Stimulated activated CD8-positive, alpha-beta memory T cell treated with anti-CD3 and anti-CD28 coated beads, Interleukin-15, amount 100 ng/mL, for 48 hours (primary cell): ENCODE measurements at regions not wholly inside any gene's neighbourhood (a gene's known extent, or its start where the extent isn't known, plus 50 kb on each side); places are given as distances from the start of the nearest gene placed in this dataset.

Experiments used
- DNase-seq, 2 donors: peaks; one replicate each; pipeline ENCODE4 v3.0.0-alpha.2; 2020; ENCODE audit warnings: low read depth in 2 of 2

DNA sequence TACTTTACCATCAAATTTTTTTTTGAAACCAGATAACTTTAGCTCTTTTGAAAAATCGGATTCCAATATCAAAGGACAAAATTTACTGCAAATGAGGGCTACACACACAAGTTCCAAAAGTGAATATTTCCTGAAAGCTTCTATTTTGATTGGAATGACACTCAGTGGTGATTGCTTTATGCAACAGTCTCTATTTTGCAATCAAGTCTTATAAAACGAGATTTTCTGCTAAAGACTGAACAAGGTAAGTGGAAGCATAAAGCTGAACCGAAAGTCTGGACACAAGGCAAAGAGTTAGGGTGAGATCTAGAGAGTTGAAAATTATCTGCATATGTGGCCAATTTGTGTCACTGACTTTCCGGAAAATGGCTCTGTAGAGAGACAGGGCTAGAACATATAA lies 145.0 kb upstream of the OSR1 start:
- DNase-seq = no peak

DNA sequence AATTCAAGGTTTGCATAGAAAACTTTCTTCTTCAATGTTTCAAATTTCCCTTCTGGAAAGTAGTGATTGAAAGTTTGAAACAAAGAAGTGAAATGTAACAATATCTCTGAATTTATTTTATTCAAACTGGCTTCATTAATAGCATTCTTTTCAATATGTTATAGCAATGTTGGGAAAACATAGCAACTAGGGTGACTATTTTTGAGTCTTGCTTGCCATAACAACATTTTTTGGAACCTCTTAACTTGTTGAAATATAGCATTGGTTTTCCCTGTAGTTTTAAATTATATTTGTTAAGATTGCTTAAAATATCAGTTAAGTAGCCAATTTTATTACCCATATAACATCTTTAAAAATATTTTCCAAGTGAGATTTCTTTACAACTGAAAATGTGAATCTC lies 141.7 kb upstream of the OSR1 start:
- DNase-seq = no peak

DNA sequence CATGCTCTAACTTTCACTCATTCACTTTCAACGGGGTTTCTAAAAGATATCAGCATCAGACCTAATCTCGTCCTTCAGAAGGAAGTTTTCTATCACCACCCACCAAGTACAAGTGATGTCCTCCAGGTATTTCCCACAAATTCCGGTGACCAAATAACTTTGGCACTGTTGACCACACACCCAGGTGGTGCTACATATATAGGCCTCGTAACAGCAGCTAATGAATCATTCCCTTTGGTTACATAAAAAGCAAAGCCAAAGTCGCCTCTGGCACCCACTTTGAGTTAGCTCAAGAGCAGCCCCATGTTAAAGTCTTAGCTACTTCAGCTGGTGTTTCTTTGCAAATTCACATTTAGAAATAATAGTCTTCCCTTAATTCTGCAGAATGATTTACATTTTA lies 138.2 kb upstream of the OSR1 start:
- DNase-seq = no peak

DNA sequence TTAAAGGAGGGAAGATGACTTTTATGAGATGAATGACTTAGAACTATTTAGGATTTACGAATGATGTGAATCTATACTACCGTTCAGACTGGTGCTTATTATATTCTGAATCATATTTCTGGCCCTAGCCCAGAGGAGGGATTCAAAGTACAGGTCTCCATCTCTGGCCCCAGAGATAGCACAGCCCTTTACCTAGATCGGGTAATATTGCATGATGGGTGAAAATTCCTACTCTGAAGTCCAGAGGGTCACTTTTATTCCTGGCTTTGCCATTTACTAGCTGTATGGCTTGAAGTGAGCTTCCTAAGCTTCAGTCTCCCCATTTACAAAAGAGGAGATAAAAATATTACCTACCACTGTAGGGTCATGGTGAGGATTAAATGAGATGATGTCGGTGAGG lies 135.8 kb upstream of the OSR1 start:
- no peak for DNase-seq

DNA sequence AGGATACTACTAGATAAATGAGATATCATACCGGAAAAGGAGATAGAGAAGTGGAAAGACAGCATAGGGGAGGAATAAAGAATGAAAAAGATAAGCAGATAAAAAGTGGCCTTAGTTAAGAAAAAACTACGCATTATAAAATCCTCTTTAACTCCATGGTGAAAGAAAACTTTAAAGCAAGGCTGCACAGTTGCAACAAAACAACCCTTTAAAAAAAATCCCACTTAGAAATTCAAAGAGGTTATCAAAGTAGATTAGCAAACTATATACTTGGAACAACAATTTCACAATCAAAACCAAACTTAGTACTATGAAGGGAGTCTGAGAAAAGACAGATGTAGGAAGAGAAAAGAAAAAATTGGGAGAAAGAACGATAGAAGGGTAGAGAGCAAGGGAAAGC lies 133.4 kb upstream of the OSR1 start:
- no peak for DNase-seq

DNA sequence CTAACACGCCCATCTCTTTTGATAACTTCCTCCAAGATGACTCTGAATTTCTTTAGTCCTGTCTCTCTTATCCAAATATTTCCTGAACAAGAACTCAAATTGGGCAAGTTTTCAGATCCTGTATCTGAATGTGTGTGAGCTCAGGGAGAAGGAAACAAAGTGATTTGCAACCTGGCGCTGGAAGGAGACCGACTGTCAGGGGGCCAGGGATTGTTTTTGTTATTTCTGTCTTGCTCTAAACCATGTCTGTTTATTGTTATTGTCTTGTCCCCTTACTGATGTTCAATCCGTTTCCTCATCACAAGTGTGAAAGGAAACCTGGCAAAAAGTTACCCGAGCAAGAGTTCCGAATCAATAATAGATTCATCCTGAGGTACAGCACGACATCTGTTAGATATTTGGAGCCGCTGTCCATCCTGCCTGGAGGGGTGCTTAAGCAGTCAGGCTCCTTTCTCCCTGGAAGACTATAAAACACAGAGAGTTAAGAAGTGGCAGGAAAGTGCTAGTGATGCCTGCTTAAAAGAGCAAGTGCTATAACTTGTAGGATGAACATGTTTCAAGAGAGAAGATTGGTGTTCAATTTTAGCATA lies 132.5 kb upstream of the OSR1 start:
- no peak for DNase-seq

DNA sequence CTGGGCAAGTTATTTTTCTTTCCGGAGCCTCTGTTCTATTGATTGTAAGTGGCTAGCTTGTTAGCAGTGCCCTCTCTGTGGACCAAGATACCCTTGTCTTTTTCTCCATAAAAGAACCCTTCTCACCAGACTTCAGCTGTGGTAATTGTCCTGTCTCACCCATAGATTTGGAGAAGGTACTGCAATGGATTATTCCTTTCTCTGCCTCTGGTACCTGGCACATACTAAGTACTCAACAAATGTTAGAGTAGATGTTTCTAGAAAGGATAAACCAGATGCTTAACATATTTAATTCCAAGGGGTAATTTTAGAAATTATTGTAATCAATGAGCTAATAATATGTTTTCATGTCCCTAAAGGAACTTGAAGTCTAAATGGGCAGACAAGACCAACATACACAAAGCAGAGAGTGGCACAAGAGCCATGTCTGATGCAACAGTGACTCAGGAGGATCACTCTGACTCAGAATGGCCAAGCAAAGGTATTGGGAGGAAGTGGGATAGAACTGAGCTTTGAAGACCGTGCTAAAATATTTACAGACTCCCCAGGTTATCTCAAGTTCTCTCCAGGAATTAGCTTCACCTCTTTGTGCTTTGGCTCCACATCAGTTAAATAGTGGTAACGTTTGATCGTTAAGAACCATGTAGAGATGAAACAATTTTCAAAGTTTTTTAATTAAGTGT lies 129.7 kb upstream of the OSR1 start:
- peak; percentile 4 to 7 for DNase-seq

DNA sequence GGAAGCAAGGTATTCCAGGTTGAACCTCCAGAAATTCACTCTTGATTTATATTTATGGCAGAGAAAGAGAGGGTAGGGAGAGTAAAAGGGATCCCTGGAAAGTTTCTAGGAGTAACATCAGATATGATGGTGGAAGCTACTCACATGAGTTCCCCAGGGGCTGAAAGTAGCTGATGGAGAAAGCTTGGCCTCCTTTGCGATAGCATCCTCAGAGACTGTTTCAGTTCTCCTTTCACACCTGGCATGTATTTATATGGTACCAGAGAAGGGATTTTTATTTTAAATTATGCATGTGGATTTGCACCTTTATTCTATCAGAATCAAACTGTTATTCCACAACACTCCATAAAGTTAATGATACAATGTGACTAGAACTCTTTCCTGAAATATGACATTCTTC lies 126.3 kb upstream of the OSR1 start:
- DNase-seq = no peak

DNA sequence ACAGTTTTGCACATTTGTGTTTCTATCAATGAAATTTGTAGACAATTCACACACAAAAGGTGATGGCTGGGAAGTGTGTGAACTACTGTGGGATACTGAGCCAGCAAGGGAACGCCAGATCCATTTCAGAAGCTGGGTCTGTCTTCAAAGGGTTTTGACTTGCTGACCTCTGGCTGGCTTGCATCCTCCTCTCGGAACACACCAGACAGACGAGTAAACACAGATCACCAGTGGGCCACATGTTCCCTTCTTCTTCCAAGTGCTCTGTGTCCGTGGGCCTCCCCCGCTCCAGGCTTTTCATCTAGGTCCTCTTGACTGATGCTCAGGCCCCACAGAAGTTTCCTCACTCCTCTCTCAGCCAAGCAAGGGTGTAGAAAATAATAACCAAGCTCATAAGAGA lies 122.2 kb upstream of the OSR1 start:
- DNase-seq = no peak

DNA sequence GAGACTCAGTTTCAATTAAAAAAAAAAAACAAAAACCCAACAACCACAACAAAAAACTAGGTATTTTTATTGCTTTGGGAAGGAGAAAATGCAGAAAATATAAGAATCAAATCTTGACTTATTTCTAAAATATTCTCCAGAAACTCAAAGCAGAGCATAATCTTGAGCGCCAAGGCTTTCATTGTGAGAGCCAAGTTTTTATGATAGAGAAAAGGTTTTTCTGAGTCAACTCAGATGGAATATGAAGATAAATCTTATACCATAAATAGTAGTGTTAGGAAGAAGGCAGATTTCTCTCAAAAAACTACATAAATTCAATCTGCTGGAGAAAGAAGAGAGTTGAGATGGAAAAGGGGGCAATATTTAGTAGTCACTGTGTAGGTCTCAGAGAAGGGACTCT lies 121.2 kb upstream of the OSR1 start:
- no peak for DNase-seq

DNA sequence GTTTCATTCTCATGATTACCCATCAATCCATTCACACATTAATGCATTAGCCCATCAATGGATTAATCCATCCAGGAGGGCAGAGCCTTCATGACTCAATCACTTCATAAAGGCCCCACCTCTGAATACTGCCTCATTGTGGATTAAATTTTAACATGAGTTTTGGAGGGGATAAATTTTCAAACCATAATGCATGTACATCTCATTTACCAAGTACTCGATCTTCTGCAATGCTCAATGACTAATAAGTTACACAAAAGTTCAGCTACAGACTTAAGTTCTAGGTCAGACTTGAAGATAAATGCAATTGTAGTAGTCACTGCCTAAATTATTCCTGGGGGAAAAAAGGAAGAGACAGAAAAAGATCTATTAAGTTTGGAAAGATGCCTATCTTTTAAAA lies 120.0 kb upstream of the OSR1 start:
- no peak for DNase-seq

DNA sequence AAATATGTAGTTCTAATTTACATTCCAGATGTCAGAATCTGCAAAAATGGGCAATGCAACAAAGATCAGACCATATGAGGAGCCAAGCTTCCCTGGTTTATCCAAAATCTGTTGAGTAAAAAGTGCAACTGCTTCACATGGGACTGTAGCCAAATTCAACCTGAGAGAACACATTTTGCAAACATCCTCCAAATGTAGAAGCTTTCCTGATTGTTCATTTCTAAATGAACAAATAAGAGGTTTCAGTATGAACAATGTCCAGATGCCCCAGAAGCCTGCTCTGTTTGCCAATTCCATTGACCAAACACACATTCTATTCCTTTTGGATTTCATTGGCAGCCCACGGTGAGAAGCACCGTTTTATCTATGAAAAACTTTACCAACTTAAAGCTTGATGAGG lies 117.9 kb upstream of the OSR1 start:
- no peak for DNase-seq

DNA sequence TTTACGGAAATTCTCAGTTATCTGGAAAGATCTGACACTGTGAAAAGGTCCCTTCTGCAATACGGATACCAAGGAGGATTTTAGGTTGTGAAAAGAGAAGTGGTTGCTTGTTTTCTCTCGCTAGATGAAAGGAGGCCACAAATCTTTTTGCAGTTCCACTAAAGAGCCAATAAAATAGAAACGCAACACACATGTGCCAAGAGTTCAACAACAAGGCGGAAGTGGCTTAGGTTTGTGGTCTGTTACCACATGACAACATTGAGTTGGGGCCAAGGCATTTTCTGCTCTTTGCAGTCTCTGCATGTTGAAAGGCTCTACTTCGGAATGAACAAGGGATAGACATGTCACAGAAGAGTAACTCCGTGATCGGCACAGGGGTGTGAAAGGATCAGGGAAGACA lies 115.7 kb upstream of the OSR1 start:
- DNase-seq = peak; percentile 4 to 12

DNA sequence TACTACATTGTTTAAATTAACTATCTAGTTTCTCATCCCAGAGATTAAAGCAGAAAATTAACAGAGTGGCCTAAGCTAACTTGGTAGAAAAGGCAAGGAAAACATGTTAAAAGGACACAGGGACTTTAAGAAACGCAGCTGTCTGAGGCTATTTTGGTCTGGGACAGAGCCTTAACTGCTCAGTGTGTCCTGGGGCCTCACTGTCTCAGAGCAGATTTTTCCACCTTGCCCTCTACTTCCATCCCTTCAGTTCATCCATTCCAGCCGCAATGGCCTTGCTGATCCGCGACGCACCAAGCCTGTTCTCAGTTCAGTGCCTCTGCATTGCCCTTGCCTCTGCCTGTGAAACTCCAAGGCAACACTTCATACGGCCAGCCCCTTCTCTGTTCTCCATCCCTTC lies 114.9 kb upstream of the OSR1 start:
- no peak for DNase-seq

DNA sequence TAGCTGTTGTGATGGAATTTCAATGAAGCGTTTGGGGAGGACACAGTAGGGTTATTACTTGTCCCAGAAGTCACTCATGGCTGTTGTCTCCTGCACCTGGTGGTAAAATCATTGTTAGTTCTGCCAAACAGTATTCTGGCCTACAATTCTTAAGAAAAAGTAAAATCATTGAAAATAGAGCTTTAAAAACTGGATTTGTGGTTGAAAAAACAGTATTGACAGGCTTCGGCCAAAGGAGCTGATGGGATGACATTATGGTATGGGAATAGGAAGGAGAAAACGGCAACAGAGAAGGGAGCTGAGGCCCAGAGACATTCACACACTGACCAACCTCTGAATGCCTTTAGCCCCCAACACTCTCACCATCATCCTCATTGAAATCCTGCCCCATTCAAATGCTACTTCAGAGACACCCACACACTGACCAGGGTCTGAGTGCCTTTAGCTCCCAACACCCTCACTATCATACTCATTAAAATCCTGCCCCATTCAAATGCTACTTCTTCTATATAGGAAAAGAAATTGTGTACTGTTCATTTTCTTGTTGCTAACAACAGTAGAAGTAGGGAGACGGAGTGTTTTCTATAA lies 114.1 kb upstream of the OSR1 start:
- DNase-seq = no peak

DNA sequence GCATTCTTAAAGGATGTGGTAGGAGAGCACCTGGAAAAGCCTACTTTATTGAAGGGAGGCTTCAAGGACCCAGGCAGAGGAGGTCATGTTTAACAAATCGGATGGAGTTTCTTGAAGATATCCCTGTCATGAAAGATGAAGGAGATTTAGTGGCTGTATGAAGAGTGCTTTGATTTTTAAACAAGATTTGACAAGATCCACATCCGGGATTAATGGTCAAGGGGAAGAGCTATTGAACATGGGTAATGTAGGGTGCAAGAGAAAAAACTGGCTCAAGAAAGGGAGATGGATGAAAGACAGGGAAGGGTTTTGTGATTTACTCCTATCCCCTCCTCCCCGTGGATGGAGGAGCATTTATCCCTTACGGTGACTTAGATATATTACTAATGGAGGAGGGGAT lies 113.1 kb upstream of the OSR1 start:
- no peak for DNase-seq

DNA sequence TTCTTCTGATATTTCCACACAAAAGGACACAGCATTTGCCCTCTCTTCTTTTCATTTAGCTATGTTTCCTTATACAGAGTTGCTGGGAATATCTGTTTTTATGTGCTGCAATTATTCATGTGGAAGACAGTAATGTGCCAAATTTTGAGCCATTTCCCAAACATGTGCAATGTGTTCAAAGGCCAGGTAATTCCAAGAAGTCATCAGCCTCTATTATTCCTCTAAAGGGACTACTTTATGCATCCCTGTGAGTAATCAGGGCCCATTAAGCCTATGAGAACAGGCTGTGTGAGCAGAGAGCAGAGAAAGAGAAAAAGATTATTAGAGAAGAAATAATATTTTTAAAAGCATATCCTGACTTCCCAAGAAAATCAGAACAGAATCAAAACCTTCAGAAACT lies 107.6 kb upstream of the OSR1 start:
- no peak for DNase-seq

DNA sequence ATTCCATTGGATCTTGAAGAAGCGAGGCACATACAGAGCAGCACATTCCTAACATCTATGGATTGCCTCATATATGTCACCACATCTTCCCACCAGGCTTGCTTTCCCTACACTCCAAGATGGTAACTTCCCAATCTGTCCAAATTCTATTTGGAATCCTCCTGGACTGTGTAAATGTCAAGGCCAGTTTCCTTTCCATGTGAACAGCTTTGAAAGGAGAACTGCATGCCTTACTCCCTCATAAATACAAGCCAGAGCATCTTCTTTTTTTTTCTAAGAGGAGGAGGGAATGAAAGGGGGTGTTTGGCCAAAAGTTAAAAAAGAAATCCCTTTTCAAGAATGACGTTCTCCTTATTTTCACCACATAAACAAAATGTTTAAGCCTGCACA lies 103.8 kb upstream of the OSR1 start:
- DNase-seq = no peak

DNA sequence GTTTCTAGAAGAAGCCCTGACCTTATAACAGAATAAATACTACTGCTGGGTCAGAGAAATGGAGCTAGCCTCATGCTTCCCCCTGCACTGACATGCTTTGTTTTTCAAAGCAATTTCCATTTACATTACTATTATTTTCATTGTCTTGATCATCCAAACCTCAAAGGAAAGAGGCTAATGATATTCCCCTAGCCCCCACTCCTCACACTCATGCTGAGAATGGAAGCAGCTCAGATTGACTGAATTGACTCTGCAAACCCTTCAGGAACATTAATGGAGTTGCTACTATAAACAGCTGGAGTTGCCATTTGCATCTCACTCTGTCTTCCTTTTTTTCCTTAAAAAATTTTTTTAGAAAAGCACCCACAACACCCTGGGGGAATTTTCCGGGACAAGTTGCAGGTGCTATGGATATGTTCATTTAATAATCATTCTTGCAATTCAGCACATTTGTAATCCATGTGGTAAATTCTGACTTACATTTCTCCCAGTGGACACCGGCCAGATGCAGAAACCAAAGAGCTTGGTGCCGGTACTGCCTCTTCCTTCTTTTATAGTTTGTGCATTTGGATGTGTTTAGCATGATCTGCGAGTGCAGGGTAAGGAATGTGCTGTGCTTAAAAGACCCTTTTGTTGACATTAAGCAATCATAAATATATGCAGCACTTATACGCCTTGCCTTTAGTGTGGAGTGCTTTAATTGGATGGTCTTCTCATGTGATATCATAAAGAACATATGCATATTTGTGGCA lies 103.3 kb upstream of the OSR1 start:
- no peak for DNase-seq

DNA sequence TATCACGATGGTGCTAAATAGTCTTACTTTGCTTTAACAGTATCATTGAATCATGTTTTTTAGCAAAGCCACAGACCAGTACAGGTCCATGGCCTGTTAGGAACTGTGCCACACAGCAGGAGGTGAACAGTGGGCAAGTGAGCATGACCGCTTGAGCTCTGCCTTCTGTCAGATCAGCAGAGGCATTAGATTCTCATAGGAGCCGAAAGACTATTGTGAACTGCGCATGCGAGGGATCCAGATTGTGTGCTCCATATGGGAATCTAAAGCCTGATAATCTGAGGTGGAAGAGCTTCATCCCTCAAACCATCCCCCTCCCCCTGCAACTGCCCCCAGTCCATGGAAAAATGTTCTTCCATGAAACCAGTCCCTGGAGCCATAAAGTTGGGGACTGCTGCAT lies 102.3 kb upstream of the OSR1 start:
- no peak for DNase-seq

DNA sequence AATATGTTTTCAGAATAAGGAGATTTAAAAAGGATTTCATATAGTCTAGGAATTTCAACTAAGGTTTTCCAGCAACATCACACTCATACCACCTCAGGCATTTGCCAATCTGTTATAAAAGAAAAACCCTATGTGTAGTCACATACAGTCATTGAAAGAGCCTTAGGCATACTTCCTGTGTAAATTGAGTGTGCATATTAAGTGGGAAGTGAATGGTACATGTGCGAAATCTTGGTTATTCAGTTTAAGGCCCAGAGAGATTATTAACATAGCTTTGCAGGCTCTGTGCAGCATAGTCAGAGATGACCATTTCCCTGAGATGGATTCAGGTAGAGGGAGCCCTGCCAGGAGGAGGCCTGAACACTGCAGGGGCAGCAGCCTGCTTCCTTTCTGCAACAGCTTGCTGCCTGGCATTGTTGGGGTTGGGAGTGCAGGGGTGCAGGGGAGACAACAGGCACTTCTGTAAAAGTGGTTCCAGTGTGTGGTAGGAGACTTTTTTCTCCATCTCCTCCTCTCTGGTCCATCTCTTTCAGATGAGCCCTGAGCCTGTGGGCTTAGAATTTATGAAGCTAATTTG lies 100.1 kb upstream of the OSR1 start:
- DNase-seq = no peak

DNA sequence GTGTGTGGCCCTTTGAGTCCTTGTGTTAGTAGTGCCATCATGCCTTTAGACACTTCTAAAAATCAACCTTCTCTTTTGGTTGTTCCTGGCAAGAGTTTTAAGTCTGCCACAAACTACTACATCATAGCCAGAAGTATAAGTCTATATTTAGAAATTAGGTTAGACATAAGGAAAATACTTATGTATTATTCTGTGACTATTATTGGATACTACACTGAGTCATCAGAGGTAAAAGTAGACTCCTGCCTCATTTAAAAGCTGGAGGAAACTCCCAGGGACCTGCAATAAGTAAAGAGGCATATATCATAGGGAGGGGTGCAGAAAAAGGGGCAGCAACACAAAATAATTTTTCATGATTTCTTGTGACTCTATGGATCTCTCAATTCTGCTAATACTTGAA lies 99.4 kb upstream of the OSR1 start:
- no peak for DNase-seq
